Naive B cell (primary cell): ENCODE measurements at regions not wholly inside any gene's neighbourhood (a gene's known extent, or its start where the extent isn't known, plus 50 kb on each side); places are given as distances from the start of the nearest gene placed in this dataset.

Experiments used
- ATAC-seq, 2 donors: fragments of 150-1000 bp; cut with Tn5 transposase; 2 replicates each; pipeline ENCODE4 v1.10.0; 2021; ENCODE audit warnings: low read depth in 2 of 2, mild to moderate bottlenecking in 2 of 2, moderate library complexity in 2 of 2
- DNase-seq: peaks from one replicate; pipeline ENCODE4 v3.0.0; 2022
- H3K27ac Mint-ChIP-seq, 6 donors: one replicate each; pipeline ENCODE4 v1.8.0; 2020 to 2022; ENCODE audit warnings: mild to moderate bottlenecking in 6 of 6, mixed read lengths in 6 of 6, moderate library complexity in 5 of 6, inconsistent platforms in 2 of 6
- H3K27me3 Mint-ChIP-seq, 3 donors: one replicate each; pipeline ENCODE4 v1.8.0; 2021 to 2022; ENCODE audit warnings: mixed read lengths in 3 of 3, mild to moderate bottlenecking in 1 of 3
- H3K36me3 Mint-ChIP-seq, 2 donors: one replicate each; pipeline ENCODE4 v1.8.0; 2020 to 2022; ENCODE audit warnings: mixed read lengths in 2 of 2, inconsistent platforms in 1 of 2, mild to moderate bottlenecking in 1 of 2
- H3K4me1 Mint-ChIP-seq, 3 donors: one replicate each; pipeline ENCODE4 v1.8.0; 2020 to 2022; ENCODE audit warnings: mixed read lengths in 3 of 3, inconsistent platforms in 1 of 3, mild to moderate bottlenecking in 1 of 3, moderate library complexity in 1 of 3
- H3K4me3 Mint-ChIP-seq, 8 donors: one replicate each; pipeline ENCODE4 v1.8.0; 2020 to 2022; ENCODE audit warnings: mild to moderate bottlenecking in 8 of 8, mixed read lengths in 8 of 8, moderate library complexity in 8 of 8, inconsistent platforms in 2 of 8
- H3K9me3 Mint-ChIP-seq, 7 donors: one replicate each; pipeline ENCODE4 v1.8.0; 2020 to 2022; ENCODE audit warnings: mixed read lengths in 7 of 7, mild to moderate bottlenecking in 5 of 7, inconsistent platforms in 2 of 7, moderate library complexity in 1 of 7

DNA sequence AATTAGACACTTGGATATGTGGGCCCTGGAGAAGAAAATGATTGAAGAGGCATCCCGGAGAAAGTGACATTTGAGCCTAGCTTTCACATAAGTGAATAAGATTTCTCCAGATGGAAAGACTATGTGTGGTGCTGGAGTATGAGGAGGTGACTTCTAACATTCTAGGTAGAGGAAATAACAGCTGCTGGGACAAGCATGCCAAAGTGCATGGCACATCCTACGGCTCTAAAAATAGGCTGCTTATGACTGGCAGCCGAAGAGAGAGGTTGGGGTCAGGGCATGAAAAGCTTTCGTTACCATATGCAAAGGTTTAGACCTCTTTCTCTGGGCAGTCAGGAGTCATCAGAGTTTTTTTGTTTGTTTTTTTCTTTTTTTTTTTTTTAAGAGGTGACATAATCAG, 142.0 kb downstream of the SOX3 start:
- ATAC-seq (no peak), DNase-seq (no peak)
- H3K27me3 Mint-ChIP-seq, result no peaks in the 10 kb centered on the region
- no peak overlapping the region for H3K4me3 Mint-ChIP-seq
- no peaks in the 10 kb centered on the region for H3K4me1 Mint-ChIP-seq
- H3K36me3 Mint-ChIP-seq, result no peaks in the 10 kb centered on the region
- peaks cover 0 to 5% (median 0%) of the 10 kb centered on the region in 7 donors for H3K9me3 Mint-ChIP-seq
- no peak overlapping the region for H3K27ac Mint-ChIP-seq

DNA sequence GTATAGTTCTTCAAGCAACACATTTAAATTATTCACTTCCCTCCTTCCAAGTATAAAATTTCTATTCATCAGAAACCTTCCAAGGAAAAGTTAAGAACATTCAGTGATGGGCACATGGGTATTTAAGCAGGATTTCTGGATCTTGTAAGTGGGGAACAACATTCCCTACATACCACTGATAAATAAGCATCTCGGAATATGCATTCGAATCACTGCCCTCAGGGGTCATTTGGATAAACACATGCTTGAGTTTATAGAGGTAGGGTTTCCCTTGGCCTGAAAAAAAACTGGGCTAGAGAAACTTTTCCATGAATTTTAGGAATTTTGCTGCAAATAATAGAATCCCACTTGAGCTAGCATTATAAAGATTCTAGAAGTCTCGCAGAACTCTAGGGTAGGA, 143.9 kb downstream of the SOX3 start:
- Mint-ChIP-seq H3K4me3 (no peak overlapping the region), H3K4me1 (no peaks in the 10 kb centered on the region), H3K36me3 (no peaks in the 10 kb centered on the region), H3K27ac (no peak overlapping the region), H3K9me3 (peaks cover 0 to 3% (median 0%) of the 10 kb centered on the region in 7 donors), H3K27me3 (no peaks in the 10 kb centered on the region)
- DNase-seq (no peak), ATAC-seq (no peak)

DNA sequence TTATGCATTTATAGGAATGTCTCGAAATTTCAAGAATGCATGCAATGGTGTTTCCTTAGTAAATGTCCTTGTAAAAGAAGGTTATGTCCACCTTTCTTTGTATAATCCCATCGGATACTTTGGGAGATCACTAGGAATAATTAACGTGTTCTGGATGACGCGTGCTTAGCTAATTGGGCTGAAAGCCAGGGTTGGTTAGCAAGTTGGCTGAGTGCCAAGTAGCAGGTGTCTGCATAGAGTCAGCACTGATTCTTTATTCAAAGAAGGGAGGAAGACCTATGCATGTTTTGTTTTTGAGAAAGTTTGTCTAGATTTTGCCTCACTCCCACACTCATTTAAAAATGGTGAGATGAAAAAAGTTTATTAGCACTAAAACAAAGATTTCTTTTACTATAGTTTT, 144.6 kb downstream of the SOX3 start:
- DNase-seq, result no peak
- H3K4me1 Mint-ChIP-seq, result no peaks in the 10 kb centered on the region

DNA sequence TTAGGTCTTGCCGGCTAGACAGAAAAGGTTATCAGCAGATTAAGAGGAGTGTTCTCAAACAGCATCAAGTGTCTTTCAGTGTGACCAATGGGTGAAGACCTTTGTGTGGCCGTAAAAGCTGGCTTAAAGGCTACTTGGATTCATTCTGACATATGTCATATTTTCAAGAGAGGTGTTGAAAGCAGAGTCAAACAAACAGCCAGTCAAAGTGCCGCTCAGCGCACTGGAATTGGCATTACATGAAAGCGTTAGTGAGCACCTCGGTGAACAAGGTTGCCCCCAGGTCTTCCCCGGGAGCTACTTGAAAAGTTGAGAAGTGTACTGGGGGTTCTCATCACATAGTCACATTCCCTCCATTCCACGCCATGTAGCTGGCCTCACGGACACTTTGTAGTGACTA, 148.9 kb downstream of the SOX3 start:
- no peak for DNase-seq
- Mint-ChIP-seq H3K27ac (no peak overlapping the region), H3K27me3 (no peaks in the 10 kb centered on the region), H3K4me1 (no peaks in the 10 kb centered on the region), H3K4me3 (no peak overlapping the region), H3K36me3 (no peaks in the 10 kb centered on the region), H3K9me3 (peaks cover 0 to 7% (median 2%) of the 10 kb centered on the region in 7 donors)
- no peak for ATAC-seq

More for the DNA sequence above, 144.6 kb downstream of the SOX3 start:
- Mint-ChIP-seq H3K4me3 (no peak overlapping the region), H3K36me3 (no peaks in the 10 kb centered on the region), H3K27me3 (no peaks in the 10 kb centered on the region), H3K9me3 (peaks cover 0 to 3% (median 0%) of the 10 kb centered on the region in 7 donors), H3K27ac (no peak overlapping the region)
- ATAC-seq, result no peak

DNA sequence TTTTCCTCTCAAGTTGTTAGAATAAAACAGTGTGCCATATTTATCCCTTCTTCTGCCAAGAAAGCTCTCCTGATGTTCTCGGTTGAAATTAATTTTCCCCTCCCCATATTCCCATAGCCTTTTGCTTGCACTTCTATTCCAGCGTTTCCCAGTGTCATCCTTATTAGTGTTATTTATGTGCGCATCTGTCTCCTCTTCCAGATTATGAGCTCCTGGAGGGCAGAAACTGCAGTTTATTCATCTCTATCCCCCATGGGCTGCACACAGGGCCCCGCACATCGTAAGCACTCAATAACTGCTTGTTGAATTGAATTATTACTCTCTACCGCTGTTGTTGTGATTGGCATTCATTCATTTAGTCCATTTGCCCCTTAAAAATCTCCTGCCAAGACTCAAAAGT, 149.4 kb downstream of the SOX3 start:
- ATAC-seq, result no peak
- H3K9me3 Mint-ChIP-seq, result peaks cover 0 to 7% (median 2%) of the 10 kb centered on the region in 7 donors
- no peaks in the 10 kb centered on the region for H3K4me1 Mint-ChIP-seq
- no peak for DNase-seq
- H3K27me3 Mint-ChIP-seq, result no peaks in the 10 kb centered on the region
- no peaks in the 10 kb centered on the region for H3K36me3 Mint-ChIP-seq
- H3K27ac Mint-ChIP-seq, result no peak overlapping the region
- no peak overlapping the region for H3K4me3 Mint-ChIP-seq

DNA sequence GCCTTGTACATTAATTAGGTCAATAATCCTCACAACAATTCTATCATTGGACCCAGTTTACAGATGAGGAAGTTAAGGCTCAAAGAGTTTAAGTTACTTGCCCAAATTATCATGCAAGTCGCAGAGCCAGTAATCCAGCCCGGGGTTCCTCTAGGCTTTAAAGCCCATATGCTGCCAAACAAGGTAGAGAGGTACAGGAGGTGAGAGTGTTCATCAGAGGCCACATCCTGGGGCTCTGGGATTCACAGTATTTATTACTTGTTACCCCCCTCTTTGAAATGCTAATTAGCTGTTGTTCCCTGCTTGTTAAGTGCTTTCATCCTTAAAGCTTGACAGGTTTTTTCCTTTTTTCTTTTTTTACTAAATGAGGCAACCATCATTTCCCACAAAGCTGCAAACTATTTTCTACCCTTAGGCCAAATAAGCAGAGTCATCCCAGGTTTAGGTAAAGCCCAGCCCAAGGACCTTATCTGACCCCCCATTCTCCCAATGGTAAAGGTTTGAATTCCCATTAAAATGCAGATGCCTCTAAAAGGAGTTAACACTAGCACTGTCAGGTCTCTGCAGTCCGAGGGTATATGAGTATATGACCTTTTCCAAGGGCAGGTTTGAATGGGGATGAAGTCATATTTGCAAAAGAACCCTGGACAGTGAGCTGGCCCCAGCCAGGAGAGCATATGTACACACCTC, 150.3 kb downstream of the SOX3 start:
- peaks cover 0 to 7% (median 2%) of the 10 kb centered on the region in 7 donors for H3K9me3 Mint-ChIP-seq
- peak overlapping the region in 1 of 6 donors; percentile 45 for H3K27ac Mint-ChIP-seq
- H3K36me3 Mint-ChIP-seq, result no peaks in the 10 kb centered on the region
- no peaks in the 10 kb centered on the region for H3K27me3 Mint-ChIP-seq
- no peaks in the 10 kb centered on the region for H3K4me1 Mint-ChIP-seq
- no peak for ATAC-seq
- DNase-seq, result no peak
- H3K4me3 Mint-ChIP-seq, result no peak overlapping the region

DNA sequence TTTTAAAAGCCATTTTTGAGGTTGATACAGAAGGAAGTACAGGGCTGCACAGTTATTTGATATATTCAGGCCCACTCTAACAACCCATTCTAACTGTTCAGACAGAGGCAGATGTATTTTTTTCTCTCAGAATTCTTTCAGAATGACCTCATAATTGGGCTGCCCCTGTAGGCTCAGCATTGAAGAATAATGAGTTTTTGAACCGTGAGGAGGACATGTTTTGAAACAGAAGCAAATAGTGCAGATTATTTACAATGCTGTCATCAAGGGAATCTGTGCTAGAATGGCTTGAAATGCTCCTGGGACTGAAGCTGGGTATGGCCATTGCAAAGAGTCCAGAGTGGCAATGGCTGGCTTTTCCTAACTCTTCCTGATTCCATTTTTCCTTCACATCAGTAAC, 158.1 kb downstream of the SOX3 start:
- DNase-seq (no peak), ATAC-seq (no peak)
- H3K4me1 Mint-ChIP-seq, result no peaks in the 10 kb centered on the region
- no peak overlapping the region for H3K27ac Mint-ChIP-seq
- no peaks in the 10 kb centered on the region for H3K27me3 Mint-ChIP-seq
- peaks cover 0 to 6% (median 2%) of the 10 kb centered on the region in 7 donors for H3K9me3 Mint-ChIP-seq
- H3K36me3 Mint-ChIP-seq, result no peaks in the 10 kb centered on the region
- no peak overlapping the region for H3K4me3 Mint-ChIP-seq

DNA sequence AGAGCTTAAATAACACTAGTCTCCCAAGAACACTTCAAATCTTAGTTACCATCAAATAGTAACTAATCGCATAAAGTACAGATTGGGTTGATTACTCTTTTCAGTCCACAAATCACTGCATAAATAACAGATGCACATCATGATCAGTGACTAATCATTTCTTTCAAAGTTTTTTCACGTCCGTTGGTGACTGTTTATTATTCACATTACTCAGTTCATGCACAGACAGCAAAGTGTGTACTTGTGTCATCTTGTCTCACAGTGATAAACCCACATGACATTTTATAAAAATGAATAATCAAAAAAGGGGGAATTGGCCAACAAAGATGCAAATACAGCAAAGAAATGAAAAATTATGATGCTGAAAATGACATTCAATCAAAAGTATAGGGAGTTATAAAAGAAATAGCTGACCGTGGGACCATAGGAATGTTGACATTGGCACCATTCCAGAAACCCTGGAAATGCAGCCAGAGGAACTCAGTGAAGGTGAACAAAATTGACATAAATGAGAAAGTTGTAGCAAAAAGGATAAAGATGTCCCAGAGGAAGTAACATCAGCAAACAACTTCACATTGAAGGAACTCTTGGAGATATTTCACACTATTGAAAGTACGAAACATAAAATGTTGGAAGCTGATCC, 161.5 kb downstream of the SOX3 start:
- ATAC-seq, result no peak
- Mint-ChIP-seq H3K9me3 (peaks cover 0 to 6% (median 2%) of the 10 kb centered on the region in 7 donors), H3K4me1 (no peaks in the 10 kb centered on the region), H3K27ac (no peak overlapping the region), H3K36me3 (no peaks in the 10 kb centered on the region), H3K27me3 (no peaks in the 10 kb centered on the region), H3K4me3 (no peak overlapping the region)
- no peak for DNase-seq

DNA sequence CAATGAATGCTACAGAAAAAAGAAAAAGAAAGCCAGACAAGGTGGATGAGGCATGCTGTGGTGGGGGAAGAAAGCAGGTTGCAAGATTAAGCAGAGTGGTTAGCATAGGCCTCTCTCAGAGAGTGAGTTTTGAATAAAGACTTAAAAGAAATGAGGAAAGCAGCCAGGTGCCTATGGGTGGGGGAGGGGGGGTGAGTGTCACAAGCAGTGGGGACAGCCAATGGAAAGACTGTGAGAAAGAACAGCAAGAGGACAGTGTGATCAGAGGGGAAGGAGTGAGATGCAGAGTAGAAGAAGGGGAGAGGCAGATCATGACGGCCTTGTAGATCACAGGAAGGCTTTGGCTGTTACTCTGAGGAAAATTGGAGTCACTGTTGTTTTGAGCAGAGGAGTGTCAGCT, 162.5 kb downstream of the SOX3 start:
- H3K27me3 Mint-ChIP-seq, result no peaks in the 10 kb centered on the region
- DNase-seq (no peak), ATAC-seq (no peak)
- H3K27ac Mint-ChIP-seq, result no peak overlapping the region
- peaks cover 0 to 6% (median 2%) of the 10 kb centered on the region in 7 donors for H3K9me3 Mint-ChIP-seq
- H3K4me3 Mint-ChIP-seq, result peak overlapping the region in 1 of 8 donors; percentile 56
- no peaks in the 10 kb centered on the region for H3K36me3 Mint-ChIP-seq
- no peaks in the 10 kb centered on the region for H3K4me1 Mint-ChIP-seq

DNA sequence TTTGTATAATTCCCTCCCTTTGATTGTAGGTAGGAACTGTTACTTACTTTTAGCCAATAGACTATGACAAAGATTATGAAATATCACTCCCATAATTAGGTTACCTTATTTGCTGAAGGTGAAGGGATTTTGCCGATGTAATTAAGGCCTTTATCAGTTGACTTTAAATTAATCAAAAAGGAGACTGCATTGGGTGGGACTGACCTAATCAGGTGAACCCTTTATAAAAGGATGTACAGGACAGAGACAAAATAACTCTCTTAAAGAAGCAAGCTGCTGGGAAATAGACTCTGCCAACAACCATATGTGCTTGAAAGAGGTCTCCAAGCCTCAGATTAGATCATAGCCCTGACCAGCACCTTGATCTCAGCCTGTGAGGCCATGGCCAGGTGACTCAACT, 167.6 kb downstream of the SOX3 start:
- Mint-ChIP-seq H3K36me3 (no peaks in the 10 kb centered on the region), H3K4me1 (no peaks in the 10 kb centered on the region)
- no peak for DNase-seq

DNA sequence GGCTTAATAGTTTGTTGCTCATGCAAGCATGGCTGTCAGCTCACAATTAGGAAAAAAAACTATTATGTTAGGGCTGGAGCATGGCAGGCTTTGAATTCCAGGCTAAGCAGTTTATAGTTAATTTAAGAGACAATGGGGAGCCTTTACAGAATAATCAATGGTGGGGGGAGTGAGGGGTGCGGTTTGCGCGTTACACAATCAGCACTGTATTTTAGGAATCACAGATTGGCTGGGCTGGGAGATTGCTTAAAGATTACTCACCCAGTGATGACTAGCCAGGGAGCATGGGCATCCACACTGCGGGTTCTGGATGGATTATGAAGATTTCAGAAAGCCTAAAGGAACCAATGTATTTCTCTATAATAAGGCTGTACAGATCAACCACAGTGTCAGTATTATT, 186.6 kb downstream of the SOX3 start:
- H3K4me3 Mint-ChIP-seq, result no peak overlapping the region
- H3K36me3 Mint-ChIP-seq, result no peaks in the 10 kb centered on the region
- no peaks in the 10 kb centered on the region for H3K4me1 Mint-ChIP-seq
- peaks cover 0 to 15% (median 4%) of the 10 kb centered on the region in 7 donors for H3K9me3 Mint-ChIP-seq
- H3K27me3 Mint-ChIP-seq, result no peaks in the 10 kb centered on the region
- H3K27ac Mint-ChIP-seq, result no peak overlapping the region
- DNase-seq, result no peak
- no peak for ATAC-seq

More for the DNA sequence above, 167.6 kb downstream of the SOX3 start:
- Mint-ChIP-seq H3K4me3 (no peak overlapping the region), H3K9me3 (peaks cover 0 to 6% (median 3%) of the 10 kb centered on the region in 7 donors), H3K27me3 (no peaks in the 10 kb centered on the region), H3K27ac (no peak overlapping the region)
- no peak for ATAC-seq

DNA sequence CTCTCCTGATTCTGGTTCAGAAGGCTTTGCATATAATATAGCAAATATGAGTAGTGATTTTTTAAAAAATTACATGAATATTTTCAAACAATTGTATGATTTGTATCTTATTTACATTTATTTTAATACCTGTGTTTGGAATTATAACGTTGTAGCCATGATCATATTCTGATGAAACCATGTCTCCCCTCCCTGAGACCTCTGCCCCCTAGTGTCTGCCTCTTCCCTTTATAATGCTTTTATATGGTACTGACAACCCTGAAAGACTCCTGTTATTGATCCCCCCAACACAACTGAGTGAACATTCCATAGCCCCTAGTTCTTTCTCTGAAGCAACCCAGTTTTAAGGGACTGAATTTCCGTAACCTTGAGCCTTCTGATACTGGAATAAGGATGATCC, 187.4 kb downstream of the SOX3 start:
- H3K27me3 Mint-ChIP-seq, result no peaks in the 10 kb centered on the region
- no peaks in the 10 kb centered on the region for H3K36me3 Mint-ChIP-seq
- H3K9me3 Mint-ChIP-seq, result peaks cover 0 to 15% (median 4%) of the 10 kb centered on the region in 7 donors
- H3K27ac Mint-ChIP-seq, result no peak overlapping the region
- H3K4me1 Mint-ChIP-seq, result no peaks in the 10 kb centered on the region
- H3K4me3 Mint-ChIP-seq, result no peak overlapping the region
- no peak for ATAC-seq
- DNase-seq, result no peak

DNA sequence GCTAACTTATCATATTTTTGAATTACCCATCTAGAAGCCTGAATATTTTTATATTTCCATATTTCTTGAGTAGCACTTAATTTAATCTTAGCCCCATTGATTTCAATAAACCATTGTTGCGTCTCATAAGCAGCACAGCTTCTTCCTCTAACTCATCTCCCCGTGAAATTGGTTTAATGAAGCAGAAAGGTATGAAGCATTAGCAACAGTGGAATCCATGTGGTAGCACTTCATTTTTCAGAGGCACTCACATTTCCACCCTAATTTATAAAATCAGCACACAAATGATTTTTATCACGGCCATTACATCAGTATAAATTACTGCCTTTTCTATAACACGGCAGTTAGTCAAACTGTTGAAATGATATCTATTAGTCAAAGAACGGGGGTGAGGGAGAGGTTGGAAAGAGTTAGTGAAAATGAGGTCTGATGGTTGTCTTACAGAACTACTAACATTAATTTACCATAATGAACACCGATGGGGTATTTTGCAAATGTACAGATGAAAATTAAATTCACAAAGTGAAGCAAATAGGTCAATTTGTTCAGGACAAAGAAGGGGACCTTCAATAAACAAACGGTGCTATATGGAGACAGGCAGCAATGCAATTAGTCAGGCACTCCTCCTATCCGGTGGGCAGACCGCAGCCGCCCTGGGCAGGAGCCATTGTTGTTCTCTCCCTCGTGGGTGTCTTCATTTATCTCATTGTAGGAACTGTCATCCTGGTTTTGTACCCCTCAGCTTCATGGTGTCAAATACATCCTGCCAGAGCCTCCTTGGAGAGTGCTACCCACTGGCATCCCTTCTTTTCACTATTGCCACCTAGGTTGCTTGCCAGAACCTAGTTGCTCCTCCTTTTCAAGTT, 205.7 kb downstream of the SOX3 start:
- DNase-seq, result no peak

DNA sequence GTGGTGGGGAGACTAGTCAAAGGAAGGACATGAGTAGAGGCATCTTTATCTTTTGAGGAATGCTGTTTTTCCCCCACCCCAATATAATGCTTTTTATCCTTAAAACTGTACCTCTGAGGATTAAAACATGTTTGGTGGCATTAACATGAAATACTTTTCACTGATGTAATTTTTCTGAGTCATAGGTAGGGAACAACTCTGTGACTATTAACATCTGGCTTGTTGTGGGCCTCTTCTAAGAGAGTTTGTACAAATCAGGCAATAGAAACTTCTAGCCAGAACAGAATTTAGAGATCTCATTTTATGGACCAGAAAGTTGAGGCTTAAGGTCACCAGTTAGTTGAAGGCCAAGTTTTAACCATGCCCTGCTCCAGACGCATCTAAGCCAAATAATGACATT, 207.6 kb downstream of the SOX3 start:
- no peak for ATAC-seq
- no peak overlapping the region for H3K27ac Mint-ChIP-seq
- H3K27me3 Mint-ChIP-seq, result no peaks in the 10 kb centered on the region
- no peaks in the 10 kb centered on the region for H3K4me1 Mint-ChIP-seq
- H3K4me3 Mint-ChIP-seq, result no peak overlapping the region
- no peak for DNase-seq
- H3K36me3 Mint-ChIP-seq, result no peaks in the 10 kb centered on the region
- H3K9me3 Mint-ChIP-seq, result no peaks in the 10 kb centered on the region

More for the DNA sequence above, 205.7 kb downstream of the SOX3 start:
- ATAC-seq, result no peak
- no peak overlapping the region for H3K4me3 Mint-ChIP-seq
- H3K36me3 Mint-ChIP-seq, result no peaks in the 10 kb centered on the region
- no peaks in the 10 kb centered on the region for H3K4me1 Mint-ChIP-seq
- no peaks in the 10 kb centered on the region for H3K27me3 Mint-ChIP-seq
- H3K9me3 Mint-ChIP-seq, result peaks cover 0 to under 1% (median 0%) of the 10 kb centered on the region in 7 donors
- H3K27ac Mint-ChIP-seq, result no peak overlapping the region
